GM19238 (cell line): ENCODE measurements at regions not wholly inside any gene's neighbourhood (a gene's known extent, or its start where the extent isn't known, plus 50 kb on each side); places are given as distances from the start of the nearest gene placed in this dataset.

Source experiments
- DNase-seq: peaks from one replicate; pipeline ENCODE4 v3.0.0; 2011; ENCODE audit warnings: low spot score; ENCODE audit not compliant: insufficient read length

DNA sequence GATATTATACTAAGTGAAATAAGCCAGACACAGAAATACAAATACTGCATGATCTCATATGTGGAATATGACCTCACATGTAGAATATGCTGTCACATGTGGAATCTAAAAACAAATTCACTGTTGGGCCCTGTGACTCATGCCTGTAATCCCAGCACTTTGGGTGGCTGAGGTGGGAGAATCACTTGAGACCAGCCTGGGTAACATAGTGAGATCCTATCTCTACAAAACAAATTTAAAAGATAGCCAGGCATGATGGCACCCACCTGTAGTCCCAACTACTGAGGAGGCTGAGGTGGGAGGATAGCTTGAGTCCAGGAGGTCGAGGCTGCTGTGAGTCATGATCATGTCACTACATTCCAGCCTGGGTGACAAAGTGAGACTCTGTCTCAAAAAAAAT is 160.3 kb downstream of the PTEN start:
- DNase-seq, result no peak

DNA sequence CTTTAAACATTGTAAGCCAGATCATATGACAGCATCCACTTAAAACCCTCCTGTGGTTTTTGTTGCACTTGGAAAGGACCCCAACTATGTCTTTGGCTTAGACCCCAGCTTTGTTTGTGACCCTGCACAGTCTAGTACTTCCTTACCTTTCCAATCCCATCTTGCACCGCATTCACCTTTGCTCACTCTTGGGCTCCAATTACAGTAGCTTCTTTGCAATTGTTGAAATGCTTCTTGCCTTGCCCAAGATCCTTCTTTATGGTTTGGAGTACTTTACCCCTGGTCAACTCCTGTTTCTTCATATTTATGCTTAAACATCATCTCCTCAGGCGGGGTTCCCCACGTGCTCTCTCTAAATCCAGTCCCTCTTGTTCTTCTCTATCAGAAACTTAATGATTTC is 162.6 kb downstream of the PTEN start:
- no peak for DNase-seq

DNA sequence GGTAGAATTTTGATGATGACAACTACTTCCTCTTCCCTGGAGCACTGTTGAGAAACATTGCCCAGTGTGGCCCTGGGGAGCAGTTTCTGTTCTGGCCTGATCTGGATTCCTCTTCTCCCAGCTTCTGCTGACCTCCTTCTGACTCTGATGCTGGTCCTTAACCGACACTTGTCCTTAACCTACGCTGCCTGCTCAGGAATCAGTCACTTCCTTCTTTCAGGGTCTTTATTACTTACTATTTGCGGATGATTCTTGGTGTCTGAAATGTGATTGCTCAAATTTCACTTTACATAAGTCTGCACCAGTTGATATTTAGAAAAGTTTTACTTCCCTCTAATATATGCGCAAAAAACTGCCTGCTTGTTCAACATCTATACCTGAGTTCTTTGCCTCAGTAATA is 164.1 kb downstream of the PTEN start:
- no peak for DNase-seq

DNA sequence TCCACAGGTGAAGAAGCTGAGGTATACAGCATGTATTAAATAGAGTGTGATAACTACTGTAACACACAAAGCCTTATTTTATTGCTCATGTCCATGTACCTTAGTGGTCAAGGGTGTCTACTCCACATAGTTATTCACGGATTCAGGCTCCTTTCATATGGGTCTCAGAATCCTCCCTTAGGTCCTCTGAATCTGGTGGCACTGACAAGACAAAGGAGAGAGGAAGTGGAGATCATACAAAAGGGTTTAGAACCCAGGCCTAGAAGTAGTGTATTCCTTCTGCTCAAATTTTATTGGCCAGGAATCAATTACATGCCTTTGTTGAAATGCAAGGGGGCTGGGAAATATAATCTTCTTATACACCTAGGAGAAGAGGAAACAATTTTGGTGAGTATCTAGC is 164.6 kb downstream of the PTEN start:
- no peak for DNase-seq

DNA sequence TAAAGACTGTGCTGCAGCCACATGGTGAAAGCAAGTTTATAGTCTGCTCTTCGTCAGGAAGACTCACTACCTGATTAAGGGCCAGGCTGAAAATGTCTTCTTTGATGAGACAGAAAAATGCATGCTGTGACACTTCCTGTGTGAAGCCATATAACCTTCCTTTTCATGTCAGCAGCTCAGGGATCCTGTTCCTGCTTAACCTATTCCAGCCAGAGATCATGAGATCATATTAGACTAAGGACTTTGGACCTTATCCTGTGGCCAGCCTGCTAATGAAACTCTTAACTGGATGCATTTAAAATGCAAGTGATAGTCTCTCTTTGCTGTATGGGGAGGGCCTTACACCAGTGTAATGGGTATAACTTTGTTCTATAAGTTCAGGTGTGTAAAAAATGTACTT is 165.2 kb downstream of the PTEN start:
- no peak for DNase-seq

DNA sequence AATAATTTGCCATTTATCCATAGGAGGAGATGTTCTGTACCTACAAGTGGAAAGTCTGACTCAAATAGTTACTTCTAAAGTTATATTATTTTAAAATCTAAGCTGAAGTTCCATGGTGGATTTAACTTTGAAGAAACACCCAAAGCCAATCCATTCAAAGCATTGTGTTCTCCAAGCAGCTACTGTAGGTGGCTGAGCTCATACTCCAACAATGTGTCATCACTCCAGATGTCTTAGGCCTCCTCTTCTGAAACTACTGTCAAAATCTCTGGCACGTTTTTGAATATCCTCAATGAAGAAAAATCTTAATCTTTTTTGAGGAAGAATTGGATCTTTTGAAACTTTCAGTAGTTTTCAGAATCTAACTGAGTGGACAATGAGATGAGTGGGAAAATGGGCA is 169.1 kb downstream of the PTEN start:
- DNase-seq, result no peak

DNA sequence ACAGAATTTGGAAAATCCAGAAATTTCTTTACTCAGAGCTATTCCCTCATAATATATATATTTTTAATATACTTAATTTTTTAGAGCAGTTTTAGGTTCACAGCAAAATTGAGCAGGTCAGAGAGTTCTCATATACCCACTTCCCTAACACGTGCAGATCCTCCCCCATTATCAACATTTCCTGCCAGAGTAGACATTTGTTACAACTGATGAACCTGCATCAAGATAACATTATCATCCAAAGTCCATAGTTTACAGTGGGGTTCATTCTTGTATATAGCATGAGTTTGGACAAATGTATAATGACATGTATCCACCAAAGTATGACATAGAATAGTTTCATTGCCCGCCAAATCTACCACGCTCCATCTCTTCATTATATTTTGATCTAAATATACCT is 170.0 kb downstream of the PTEN start:
- no peak for DNase-seq

DNA sequence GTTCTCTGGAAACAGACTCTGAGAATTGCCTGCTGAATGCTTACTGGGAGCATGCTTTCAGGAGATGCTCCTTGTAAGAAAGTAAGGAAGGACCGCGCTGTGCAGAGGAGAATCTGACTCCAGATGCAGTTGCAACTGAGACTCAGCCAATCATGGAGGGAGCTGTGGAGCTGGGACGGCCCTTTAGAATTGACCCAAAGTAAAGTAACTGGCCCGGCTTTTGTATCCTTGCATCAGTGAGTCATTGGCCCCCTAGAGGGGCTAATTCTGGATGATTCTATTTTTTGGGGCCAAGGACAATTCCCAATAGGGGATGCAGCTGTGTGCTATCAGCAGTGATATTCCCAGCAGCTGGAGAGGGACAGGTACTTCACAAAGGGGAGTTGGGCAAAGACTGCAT is 170.4 kb downstream of the PTEN start:
- DNase-seq, result no peak

DNA sequence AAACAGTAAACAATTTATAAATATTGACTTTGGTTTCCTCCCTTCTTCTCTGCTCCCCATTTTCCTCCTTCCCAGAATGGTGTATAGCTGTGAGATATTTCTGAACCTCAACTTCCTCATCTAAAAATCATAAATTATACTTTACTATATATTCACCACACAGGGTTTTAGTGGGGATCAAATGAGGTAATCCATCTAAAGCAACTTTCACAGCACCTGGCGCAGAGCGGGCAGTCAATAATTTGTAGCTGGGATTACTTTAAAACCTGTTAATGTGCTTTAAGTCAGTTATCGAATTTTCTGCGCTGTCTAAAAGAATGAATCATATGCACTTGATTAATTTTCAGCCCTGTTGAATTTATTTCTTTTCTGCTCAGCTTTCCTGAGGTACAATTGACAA is 172.7 kb downstream of the PTEN start:
- DNase-seq, result no peak

DNA sequence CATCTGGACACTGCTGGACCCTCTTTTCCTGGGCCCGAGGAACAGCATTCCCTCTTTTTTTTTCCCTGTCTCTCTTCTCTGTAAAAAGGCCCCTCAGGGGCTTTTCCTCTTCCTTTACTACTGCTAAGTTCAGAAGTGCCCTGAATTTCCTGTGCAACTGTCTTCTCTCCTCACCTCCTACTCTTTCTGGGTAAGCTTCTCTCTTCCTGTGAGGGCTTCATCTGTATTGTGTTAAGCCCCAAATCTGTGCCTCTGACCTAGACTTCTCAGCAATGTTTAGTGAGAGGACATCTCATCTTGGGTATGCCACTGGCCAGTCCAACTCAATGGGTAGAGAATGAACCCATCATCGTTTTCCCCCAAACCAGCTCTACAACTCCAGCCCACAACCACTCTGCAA is 174.2 kb downstream of the PTEN start:
- no peak for DNase-seq

DNA sequence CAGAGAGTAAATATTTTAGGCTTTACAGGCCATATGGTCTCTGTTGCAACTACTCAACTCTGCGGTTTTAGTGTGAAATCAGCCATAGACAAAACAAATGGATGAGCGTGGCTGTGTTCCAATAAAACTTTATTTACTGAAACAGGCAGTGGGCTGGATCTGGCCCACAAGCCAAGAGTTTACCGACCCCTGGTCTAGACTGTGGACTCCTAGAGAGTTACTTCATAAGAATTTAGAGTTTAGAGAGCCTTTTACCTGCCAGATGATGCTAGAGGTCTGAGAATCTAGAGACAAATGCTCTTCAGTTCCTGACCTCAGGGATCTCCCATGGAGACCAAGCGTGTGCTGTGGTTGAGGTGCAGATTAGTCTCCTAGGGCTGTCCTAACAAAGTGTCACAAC is 174.8 kb downstream of the PTEN start:
- no peak for DNase-seq

DNA sequence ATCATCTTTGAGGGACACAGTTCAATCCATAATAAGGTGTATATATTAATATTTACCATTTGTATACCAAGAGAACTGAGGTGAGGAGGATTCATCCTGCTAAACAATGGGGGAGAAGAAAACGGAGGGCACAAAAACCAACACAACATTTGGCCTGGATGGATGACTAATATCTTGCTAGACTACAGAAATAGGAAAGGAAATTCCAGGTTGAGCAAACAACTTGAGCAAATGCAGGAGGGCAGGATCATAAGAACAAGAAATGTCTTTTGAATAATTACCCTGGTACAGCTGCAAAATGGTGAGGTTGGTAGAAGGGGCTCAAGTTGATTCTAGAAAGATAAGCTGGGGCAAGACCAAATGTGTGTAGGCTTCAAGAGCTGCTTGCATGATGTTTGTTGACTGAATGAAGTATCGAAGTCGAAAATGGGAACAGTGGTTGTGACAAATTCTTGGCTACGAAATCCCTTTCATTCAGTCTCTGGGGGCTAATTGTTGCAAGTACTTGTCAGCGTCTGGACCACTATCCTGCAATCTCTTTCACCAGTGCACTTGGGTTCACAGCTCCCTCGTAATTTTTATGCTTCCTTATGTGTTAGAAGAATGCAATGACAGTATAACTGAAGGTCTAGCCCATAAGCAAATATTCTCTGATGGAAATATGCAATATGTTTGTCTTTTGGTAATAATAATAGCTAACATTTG is 176.2 kb downstream of the PTEN start:
- DNase-seq, result no peak

DNA sequence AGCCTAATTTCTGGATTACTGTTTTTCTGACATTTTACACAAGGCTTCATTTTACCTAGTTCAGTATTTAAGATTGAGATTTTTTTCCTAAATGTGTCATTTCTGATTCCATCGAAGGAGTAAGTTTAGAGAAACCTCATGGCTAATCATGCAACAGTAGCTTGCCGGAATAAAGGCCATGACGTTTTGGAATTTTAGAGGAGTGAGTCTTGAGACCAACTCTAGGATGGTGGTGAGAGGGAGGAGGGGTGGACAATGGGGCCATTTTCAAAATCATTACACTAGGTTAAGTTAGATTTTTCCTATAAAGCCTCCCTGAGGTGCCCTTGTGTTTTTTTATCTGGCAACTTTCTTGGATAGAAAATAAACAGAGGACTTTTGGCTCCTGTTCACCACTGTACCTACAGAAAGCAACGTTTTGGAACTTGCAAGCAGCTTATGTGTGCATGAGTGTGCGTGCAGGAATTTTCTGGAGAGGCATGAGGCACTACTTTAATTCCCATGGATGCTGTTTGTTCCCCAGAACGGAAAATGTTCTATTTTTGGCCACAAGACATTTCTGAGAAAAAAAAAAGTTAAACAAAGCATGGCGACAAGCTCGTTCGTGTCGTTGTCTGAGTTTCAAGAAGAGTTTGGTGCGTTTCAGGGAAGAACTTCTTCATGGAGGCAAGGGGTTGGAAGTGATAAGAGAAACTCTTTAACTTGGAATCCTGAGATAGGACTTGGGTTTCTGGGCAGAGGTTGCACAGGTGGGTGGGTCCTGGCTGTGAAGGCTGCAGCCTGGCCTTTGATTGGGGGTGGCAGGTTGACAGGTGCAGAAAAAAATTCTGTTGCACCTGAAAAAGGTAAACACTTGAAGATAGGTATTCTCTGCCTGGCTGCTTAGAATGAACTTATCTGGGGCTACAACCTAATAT is 178.1 kb downstream of the PTEN start:
- no peak for DNase-seq

DNA sequence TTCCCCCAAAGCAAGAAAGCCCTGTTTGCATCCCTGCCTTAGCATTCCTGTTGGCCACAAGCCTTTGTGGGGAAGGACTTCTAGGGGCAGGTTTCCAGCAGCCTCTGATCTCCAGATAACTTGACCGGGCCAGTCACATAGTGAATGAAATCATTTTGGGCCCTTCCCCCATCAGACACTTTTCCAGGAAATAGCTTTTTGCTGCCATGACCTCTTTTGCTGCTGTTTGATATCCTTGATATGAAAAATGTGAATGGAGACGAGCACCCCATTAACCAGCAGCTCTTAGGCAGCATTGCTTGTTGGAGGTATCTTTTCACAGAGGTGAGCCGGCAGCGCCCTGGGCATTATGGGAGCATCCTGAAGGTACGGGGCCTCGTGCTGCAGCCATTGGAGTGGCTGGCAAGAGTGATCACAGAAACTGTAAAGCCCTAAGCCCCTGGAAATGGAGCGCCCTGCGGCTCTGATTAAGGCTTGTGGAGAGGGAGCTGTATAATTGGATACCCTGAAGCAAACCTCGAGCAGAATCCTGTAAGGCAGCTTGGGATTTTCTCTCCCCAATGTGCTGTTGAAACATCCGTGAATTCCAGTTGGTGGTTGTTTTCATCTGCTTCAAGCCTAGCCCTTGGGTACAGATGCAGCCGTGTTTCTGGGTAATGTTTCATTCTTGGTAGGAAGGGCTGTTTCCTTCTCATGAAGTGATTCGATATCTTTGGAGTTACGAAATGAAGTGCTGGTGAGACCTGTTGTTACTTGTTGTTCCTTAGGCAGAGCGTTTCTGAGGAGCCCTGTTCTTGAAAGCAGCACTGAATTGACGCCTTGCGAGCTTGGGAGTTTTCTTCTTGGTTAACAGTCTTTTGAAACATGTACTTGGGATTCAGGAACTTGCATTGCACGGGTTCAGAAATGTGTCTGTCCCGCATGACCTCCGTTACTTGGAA is 179.0 kb downstream of the PTEN start:
- DNase-seq, result no peak

DNA sequence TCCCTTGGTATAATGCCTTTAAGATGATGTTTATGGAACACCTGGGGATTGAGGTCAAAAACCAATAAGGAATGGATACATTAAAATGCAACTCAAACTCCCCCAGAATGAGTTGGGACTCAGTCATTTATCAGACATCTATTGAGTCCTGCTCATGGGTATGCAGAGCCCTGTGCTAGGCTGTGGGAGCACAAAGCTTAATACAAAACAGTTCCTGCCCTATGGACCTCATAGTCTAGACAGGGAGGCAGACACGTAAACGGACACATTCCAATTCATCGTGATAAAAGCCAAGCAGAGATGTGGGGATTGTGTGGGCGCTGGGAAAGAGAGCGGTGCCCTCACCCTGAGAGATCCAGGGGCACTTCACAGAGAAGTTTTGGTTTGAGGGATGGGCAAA is 181.7 kb downstream of the PTEN start:
- no peak for DNase-seq

DNA sequence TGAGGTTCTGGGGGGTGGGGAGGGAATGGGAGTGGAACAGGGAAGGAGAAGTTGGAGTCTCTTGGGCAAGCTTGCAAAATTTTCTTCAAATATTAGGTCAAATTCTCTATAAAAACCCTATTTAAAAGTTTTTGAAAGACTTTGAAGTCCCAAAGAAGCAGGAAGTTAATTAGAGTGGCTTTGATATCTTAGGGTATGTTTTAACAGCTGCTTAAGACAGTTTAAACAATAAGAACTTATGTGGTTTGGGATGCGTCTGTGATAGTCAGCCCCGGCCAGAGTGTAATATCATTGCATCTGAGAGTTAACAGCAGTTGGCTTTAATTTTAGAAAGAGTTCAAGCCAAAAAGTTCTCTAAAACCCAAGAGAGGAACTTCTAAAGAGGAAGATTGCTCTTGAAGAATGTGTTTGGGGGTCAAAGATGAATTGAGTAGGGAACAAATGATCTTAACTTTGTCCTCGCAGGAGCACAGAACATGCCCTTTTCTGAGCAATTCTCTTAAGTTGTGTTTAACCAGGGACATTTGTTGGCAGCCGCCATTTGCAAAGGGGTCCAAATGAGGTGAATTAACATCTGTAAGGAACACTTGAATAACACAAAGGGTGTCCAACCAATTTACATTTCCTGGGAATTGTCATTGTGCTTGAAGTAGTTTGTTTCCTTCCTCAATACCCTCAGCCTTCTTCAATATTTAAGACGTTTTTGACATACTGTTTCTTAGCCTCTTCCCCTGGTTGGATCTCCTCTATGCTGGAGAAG is 182.4 kb downstream of the PTEN start:
- no peak for DNase-seq

DNA sequence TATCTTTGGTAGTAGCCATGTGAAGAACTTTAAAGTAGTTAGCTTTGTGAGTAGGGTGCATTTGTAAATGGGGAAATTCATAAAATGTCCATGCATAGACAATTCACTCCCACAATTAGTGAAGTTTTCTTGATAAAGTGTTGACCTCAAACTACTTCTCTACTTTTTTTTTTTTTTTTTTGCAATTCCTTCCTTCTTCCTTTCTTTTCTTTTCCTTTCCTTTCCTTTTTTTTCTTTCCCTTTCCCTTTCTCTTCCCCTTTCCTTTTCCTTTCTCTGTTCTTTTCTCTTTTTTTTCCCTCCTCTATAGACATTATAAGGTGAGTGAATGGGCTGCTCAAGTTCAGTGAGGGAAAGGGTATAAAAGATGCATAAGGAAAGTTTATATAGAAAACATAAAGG is 184.2 kb downstream of the PTEN start:
- no peak for DNase-seq

DNA sequence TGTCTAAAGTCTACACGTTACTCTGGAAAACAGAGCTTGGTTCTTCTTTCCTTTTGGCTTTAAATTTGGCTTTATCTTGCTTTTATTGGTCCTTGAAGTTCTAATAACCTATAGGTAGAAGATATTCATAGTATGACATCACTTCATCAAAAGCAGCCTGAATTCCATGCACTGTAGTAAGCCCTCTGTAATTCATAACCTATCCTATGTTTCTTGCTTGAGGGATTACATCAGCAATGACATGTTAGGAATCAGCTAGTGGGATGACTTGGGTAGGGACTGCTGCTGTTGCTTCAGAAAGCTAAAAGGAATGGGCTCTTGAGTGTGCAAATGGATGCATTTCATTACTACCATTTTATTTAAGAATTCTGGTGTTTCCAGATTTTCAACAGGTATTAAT is 184.9 kb downstream of the PTEN start:
- no peak for DNase-seq

DNA sequence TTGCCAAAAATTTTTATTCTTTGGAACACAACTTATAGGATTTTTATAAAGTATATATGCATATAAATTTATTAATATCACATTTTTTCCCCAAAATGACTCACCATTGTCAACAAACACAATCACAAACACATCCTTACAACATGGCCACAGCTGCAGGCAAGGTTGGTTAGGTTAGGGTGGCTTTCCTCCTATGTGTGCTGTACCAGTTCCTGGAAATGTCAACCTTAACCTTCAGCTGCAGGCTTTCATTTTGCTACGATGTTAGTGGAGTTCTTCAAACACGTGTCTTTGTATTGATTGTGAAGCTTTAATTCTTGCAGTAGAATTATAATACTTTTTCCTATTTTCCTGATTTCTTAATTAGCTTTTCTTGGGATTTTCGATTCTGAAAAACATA is 185.8 kb downstream of the PTEN start:
- DNase-seq, result no peak

DNA sequence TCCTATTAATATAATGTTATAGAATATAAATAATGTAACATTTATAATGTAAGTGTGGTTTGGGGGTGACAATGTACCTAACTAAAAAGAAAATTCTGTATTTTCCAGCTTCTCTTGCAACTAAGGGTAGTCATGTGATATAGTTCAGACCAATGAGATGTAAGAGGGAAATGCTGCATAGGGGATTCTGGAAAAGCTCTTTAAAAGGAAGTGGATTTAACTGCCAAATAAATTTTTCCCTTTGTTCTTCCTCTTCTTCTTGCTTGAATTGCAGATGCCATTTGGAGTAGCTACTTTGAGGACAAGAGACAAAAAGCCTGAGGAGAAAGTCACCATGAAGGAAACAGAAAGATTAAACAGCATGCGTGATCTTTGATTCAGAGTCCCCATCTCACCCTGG is 194.3 kb downstream of the PTEN start:
- no peak for DNase-seq

DNA sequence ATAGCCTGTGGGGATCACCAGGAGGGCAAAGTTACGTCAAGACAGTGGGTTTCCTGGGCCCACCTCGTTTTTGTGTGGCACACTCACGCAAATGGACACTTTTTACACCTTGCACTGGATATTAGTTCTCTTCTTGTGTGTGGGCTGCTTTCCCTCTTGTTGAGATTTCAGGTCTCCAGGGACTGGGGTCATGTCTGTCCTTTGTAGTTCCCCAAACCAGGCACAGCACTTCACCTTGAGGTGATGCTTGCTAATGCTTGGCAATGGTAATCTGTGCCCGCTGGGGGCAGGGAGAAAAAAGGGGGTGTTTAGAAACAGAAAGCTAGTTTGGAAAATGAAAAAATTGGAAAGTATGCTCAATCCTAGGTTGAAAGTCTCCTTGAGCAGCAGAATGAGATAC is 195.3 kb downstream of the PTEN start:
- DNase-seq, result no peak
